ENCODE measurements at regions not wholly inside any gene's neighbourhood (a gene's known extent, or its start where the extent isn't known, plus 50 kb on each side); places are given as distances from the start of the nearest gene placed in this dataset.

- TF ChIP-seq ZNF274 (IDR thresholded peaks at IDR 0.05; ENCODE audit: borderline replicate concordance, extremely low read depth, low read length) (no peak), CTCF (IDR thresholded peaks at IDR 0.05; ENCODE audit: control extremely low read depth in 1 of 3, insufficient read depth in 1 of 3, low read depth in 1 of 3, low read length in 3 of 3) (no peak), POLR2AphosphoS5 (IDR thresholded peaks at IDR 0.05; ENCODE audit: low read depth, low read length) (no peak), CBX5 (IDR thresholded peaks at IDR 0.05; ENCODE audit: low read depth, low read length) (no peak), EP300 (IDR thresholded peaks at IDR 0.05; ENCODE audit: borderline replicate concordance in 1 of 2, low read depth in 2 of 2, low read length in 2 of 2) (no peak), CREB1 (IDR thresholded peaks at IDR 0.05) (no peak), RBBP5 (IDR thresholded peaks at IDR 0.05; ENCODE audit: borderline replicate concordance, low read depth, low read length) (no peak), SUZ12 (IDR thresholded peaks at IDR 0.05; ENCODE audit: low read length) (no peak), KDM1A (IDR thresholded peaks at IDR 0.05; ENCODE audit: borderline replicate concordance, low read length) (no peak), JUND (IDR thresholded peaks at IDR 0.05; ENCODE audit: low read length) (no peak), TCF12 (IDR thresholded peaks at IDR 0.05; ENCODE audit: low read depth, low read length) (no peak), SP2 (IDR thresholded peaks at IDR 0.05; ENCODE audit: low read length) (no peak)
Measured at GRCh38 chr6:144749263-144749662, 464.1 kb downstream of the UTRN start.

Data from H1 (cell line).